GM12864 (cell line): ENCODE measurements at regions not wholly inside any gene's neighbourhood (a gene's known extent, or its start where the extent isn't known, plus 50 kb on each side); places are given as distances from the start of the nearest gene placed in this dataset.
"Not testable (repeated sequence)": the region's sequence is repeated elsewhere in the genome, so short reads cannot be mapped to it uniquely, and the experiment has no call there.

Experiments used
- DNase-seq: peaks from one replicate; pipeline ENCODE4 v3.0.0-alpha.2; 2011; ENCODE audit warnings: low read depth
- H3K4me3 ChIP-seq: 2 replicates; pipeline ENCODE4 v1.5.1; 2011; ENCODE audit warnings: mild to moderate bottlenecking, low read depth, low read length, control low read depth
- TF ChIP-seq, protein P1 (sequence below): IDR thresholded peaks from 2 replicates; pipeline ENCODE4 v1.5.1; 2011; ENCODE audit warnings: low read depth, mild to moderate bottlenecking, moderate library complexity, low read length, control low read depth, inconsistent platforms; ENCODE audit errors: missing control alignments

DNA sequence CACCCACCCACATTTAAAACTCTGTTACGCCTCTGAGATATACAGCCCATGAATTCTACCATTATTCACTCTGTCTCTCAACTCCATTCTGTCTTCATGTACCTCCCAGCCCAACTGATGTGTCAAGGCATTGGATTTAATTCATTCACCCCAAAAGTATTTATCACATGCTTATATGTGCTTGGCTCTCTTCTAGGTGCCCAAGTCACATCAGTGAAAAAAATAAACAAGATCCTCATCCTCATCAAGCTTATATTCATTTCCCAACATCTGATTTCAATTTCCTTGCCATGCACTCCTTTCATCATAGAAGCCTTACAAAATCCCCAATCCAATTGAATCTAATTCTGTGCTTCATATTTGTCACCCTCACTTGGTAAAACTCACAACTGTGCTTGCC lies 967.6 kb downstream of the LTN1 start:
- DNase-seq, result no peak

GRCh38 chr21:28018741-28019669 lies 973.7 kb downstream of the LTN1 start:
- TF ChIP-seq, protein P1, sequence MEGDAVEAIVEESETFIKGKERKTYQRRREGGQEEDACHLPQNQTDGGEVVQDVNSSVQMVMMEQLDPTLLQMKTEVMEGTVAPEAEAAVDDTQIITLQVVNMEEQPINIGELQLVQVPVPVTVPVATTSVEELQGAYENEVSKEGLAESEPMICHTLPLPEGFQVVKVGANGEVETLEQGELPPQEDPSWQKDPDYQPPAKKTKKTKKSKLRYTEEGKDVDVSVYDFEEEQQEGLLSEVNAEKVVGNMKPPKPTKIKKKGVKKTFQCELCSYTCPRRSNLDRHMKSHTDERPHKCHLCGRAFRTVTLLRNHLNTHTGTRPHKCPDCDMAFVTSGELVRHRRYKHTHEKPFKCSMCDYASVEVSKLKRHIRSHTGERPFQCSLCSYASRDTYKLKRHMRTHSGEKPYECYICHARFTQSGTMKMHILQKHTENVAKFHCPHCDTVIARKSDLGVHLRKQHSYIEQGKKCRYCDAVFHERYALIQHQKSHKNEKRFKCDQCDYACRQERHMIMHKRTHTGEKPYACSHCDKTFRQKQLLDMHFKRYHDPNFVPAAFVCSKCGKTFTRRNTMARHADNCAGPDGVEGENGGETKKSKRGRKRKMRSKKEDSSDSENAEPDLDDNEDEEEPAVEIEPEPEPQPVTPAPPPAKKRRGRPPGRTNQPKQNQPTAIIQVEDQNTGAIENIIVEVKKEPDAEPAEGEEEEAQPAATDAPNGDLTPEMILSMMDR, result no peak
- no peak overlapping the region for H3K4me3 ChIP-seq
- no peak for DNase-seq

More for the DNA sequence above, 967.6 kb downstream of the LTN1 start:
- no peak overlapping the region for H3K4me3 ChIP-seq
- TF ChIP-seq, protein P1, result no peak

DNA sequence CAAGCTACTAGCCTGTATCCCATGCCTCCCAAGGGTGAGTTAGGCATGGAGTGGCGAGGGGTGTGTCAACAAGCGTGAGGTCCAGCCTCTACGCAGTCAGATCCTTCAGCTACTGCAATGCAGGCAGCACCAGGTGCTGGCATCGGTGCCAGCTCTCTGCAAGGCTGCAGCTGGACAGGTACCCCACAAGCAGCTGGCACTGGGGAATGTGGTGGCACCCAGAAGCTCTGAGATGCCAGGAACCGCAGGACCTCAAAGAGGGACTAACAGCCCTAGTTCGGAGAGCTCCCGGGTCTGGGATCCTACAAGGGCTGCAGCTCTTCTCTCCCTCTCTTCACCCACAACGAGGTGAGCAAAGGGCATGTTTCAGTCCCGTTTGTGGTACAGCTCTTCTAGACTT lies 974.5 kb downstream of the LTN1 start:
- TF ChIP-seq, protein P1, result no peak
- DNase-seq, result no peak
- H3K4me3 ChIP-seq, result no peak overlapping the region

- H3K4me3 ChIP-seq, result no peak overlapping the region
- TF ChIP-seq, protein P1, result no peak
- no peak for DNase-seq
These were observed 976.1 kb downstream of the LTN1 start for GRCh38 chr21:28016571-28016970.

DNA sequence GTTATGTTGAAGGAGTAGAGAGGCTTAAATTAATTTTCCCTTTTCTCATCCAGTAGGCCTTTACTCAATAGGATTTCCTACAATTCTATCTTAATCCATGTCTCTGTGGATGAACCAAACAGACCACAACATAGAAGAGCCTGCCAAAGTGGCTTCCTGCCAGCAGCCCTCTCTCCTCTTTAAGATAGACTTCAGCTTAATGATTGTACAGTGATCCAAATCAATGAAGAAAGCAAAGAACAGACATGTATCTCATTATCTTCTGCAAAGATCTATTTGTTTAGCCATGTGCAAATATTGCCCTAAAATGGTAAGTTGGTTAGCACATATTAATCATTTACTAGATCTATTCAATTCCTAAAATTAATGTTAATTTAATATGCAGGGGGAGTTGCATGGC lies 979.6 kb downstream of the LTN1 start:
- not testable (repeated sequence) for DNase-seq, H3K4me3 ChIP-seq

GRCh38 chr21:28011970-28012369 lies 980.7 kb downstream of the LTN1 start:
- not testable (repeated sequence) for H3K4me3 ChIP-seq, DNase-seq

- DNase-seq, H3K4me3 ChIP-seq: not testable (repeated sequence)
These were observed 984.4 kb downstream of the LTN1 start for GRCh38 chr21:28008245-28008644.

GRCh38 chr21:28003627-28004026 lies 989.0 kb downstream of the LTN1 start:
- H3K4me3 ChIP-seq, DNase-seq: not testable (repeated sequence)

GRCh38 chr21:27996906-27997305 lies 995.8 kb downstream of the LTN1 start:
- not testable (repeated sequence) for DNase-seq, H3K4me3 ChIP-seq

DNA sequence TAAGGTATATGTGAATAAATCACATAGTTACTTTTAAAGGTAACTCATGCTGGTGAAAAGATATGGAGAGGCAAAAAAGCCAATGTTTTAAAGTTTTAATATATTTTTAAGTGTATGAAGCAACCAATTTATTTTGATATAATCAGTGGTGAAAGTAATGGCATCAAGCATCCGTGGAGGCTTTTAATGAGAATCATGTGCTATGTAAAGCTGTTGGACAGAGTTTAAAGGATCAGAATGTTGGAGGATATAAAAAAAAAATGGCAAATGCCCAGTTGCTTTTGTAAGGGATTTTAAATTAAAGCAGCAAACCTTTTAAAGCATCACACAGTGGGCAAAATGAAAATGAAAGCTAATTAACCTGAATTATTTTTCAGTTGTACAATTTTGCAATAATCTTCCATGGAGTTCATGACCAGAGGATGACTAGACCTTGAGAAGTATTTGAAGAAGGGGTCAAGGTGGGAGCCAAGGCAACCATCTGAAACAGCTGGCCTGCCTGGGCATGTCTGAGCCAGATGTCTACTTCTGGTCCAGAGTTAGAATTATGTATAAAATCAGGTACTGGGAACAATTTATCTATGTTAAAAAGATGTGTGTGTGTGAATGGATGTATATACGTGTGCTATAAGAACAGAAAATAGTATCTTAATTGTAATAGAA lies 1007.9 kb downstream of the LTN1 start:
- DNase-seq, H3K4me3 ChIP-seq: not testable (repeated sequence)

GRCh38 chr21:27979446-27979845 lies 1012.6 kb upstream of the ADAMTS5 start:
- not testable (repeated sequence) for H3K4me3 ChIP-seq, DNase-seq
